Testis (tissue), 2 donors: ENCODE measurements at regions not wholly inside any gene's neighbourhood (a gene's known extent, or its start where the extent isn't known, plus 50 kb on each side); places are given as distances from the start of the nearest gene placed in this dataset.

ENCODE experiments used
- DNase-seq: peaks from one replicate; pipeline ENCODE4 v3.0.0-alpha.2; 2019
- H3K27ac ChIP-seq, 2 donors: fragments of 200-600 bp; sonication (generic); one replicate each; pipeline ENCODE4 v1.5.1; 2019
- H3K27me3 ChIP-seq: fragments of 200-600 bp; sonication (generic); one replicate; pipeline ENCODE4 v1.5.1; 2019
- H3K36me3 ChIP-seq: fragments of 200-600 bp; sonication (generic); one replicate; pipeline ENCODE4 v1.5.1; 2017; ENCODE audit warnings: low read depth; ENCODE audit errors: missing control alignments
- H3K4me1 ChIP-seq: fragments of 200-600 bp; sonication (generic); one replicate; pipeline ENCODE4 v1.5.1; 2019
- H3K4me3 ChIP-seq, 2 donors: fragments of 200-600 bp; sonication (generic); one replicate each; pipeline ENCODE4 v1.5.1; 2017 to 2019
- H3K9me3 ChIP-seq: fragments of 200-600 bp; sonication (generic); one replicate; pipeline ENCODE4 v1.5.1; 2017
- POLR2A ChIP-seq: fragments of 450-650 bp; IDR thresholded peaks from one replicate; pipeline ENCODE4 v1.6.1; 2017; ENCODE audit warnings: antibody characterized with exemption, mild to moderate bottlenecking, moderate library complexity
- WGBS, 2 donors: methylation state at CpG; one replicate each; pipeline ENCODE4 v1.1.5; 2018; 5-methylcytosine and 5-hydroxymethylcytosine counted together
- intact Hi-C: fragments of 100-400 bp; cut with DNase I; formaldehyde crosslinking; loops from one replicate; pipeline ENCODE4 v1.15.1; 2023; ENCODE audit warnings: low total_unique reads
- TF ChIP-seq, protein P1 (sequence below), 3 experiments: fragments of 450-650 bp in 2 of 3; fragments of 200-600 bp in 1 of 3; sonication (generic) in 1 of 3; IDR thresholded peaks; one replicate each; pipeline ENCODE4 v1.5.1; 2016 to 2019; ENCODE audit warnings: antibody characterized with exemption in 3 of 3, mild to moderate bottlenecking in 2 of 3, moderate library complexity in 1 of 3

DNA sequence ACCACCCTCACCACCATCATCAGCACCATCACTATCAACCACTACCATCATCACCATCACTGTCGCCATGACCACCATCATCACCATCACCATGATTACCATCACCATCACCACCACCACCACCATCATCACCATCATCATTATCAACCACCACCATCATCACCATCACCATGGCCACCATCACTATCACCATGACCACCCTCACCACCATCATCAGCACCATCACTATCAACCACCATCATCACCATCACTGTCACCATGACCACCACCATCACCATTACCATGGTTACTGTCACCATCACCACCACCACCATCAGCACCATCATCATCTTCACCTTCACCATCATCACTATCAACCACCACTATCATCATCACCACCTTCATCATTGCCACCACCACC lies 183.4 kb downstream of the SHANK2 start:
- Histone ChIP-seq H3K4me1 (no peaks in the 10 kb centered on the region), H3K9me3 (no peaks in the 10 kb centered on the region), H3K36me3 (no peaks in the 10 kb centered on the region), H3K4me3 (no peak overlapping the region), H3K27me3 (no peaks in the 10 kb centered on the region), H3K27ac (no peak overlapping the region)
- DNase-seq, result no peak
- TF ChIP-seq POLR2A, result no peak
- TF ChIP-seq, protein P1, sequence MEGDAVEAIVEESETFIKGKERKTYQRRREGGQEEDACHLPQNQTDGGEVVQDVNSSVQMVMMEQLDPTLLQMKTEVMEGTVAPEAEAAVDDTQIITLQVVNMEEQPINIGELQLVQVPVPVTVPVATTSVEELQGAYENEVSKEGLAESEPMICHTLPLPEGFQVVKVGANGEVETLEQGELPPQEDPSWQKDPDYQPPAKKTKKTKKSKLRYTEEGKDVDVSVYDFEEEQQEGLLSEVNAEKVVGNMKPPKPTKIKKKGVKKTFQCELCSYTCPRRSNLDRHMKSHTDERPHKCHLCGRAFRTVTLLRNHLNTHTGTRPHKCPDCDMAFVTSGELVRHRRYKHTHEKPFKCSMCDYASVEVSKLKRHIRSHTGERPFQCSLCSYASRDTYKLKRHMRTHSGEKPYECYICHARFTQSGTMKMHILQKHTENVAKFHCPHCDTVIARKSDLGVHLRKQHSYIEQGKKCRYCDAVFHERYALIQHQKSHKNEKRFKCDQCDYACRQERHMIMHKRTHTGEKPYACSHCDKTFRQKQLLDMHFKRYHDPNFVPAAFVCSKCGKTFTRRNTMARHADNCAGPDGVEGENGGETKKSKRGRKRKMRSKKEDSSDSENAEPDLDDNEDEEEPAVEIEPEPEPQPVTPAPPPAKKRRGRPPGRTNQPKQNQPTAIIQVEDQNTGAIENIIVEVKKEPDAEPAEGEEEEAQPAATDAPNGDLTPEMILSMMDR (IDR thresholded peaks at IDR 0.05), result no peak
- WGBS, 2 donors, result 83 to 100% methylated on average over 1 of the region's 1 CpG
- intact Hi-C loops, result no loop called here

DNA sequence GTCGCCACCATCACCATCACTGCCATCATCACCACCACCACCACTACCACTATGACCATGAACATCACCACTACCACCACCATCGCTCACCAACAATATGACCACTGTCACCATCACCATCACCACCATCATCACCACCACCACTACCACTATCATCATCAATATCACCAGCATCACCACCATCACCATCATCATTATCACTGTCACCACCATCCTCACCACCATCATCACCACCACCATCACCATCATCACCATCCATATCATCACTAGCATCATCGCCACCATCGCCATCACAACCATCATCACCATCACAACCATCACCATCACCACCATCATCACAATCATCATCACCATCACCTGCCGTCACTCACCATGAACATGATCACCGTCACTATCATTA lies 184.6 kb downstream of the SHANK2 start:
- DNase-seq, result no peak
- Histone ChIP-seq H3K4me3 (no peak overlapping the region), H3K9me3 (no peaks in the 10 kb centered on the region), H3K4me1 (no peaks in the 10 kb centered on the region), H3K27me3 (no peaks in the 10 kb centered on the region), H3K36me3 (no peaks in the 10 kb centered on the region), H3K27ac (no peak overlapping the region)
- intact Hi-C loops, result no loop called here
- TF ChIP-seq, protein P1 (IDR thresholded peaks at IDR 0.05), result no peak
- TF ChIP-seq POLR2A, result no peak
- 98% methylated on average over 6 of the region's 6 CpGs for WGBS, 2 donors

DNA sequence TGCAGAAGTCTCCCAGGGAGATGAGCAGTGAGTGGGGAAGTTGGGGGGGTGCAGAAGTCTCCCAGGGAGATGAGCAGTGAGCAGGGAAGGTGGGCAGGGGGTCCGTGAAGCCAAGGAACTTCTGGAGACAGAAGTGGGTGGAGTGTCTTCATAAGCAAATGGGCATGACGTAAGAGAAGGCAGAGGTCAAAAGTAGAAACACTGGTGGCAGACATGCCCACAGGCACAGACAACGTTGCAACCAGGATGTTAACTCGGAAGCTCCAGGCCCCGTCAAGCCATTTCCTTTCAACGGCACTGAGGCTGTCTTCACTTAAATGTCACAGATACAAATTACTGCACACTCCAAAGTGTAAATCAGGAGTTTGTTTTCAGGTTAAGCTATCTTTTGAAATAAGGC lies 186.1 kb downstream of the SHANK2 start:
- H3K27me3 ChIP-seq, result no peaks in the 10 kb centered on the region
- H3K9me3 ChIP-seq, result no peaks in the 10 kb centered on the region
- 60 to 78% methylated on average over 6 of the region's 6 CpGs for WGBS, 2 donors
- H3K36me3 ChIP-seq, result no peaks in the 10 kb centered on the region
- H3K4me3 ChIP-seq, result no peak overlapping the region
- no peaks in the 10 kb centered on the region for H3K4me1 ChIP-seq
- no peak overlapping the region for H3K27ac ChIP-seq
- DNase-seq, result no peak
- intact Hi-C loops, result no loop called here
- TF ChIP-seq POLR2A, result no peak
- TF ChIP-seq, protein P1 (IDR thresholded peaks at IDR 0.05), result no peak

DNA sequence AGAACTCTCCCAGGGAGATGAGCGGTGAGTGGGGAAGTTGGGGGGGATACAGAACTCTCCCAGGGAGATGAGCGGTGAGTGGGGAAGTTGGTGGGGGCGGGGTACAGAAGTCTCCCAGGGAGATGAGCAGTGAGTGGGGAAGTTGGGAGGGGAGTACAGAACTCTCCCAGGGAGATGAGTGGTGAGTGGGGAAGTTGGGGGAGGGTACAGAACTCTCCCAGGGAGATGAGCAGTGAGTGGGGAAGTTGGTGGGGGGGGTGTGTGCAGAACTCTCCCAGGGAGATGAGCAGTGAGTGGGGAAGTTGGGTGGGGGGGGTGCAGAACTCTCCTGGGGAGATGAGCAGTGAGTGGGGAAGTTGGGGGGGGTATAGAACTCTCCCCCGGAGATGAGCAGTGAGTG lies 186.5 kb downstream of the SHANK2 start:
- intact Hi-C loops, result no loop called here
- DNase-seq, result no peak
- Histone ChIP-seq H3K9me3 (no peaks in the 10 kb centered on the region), H3K27me3 (no peaks in the 10 kb centered on the region), H3K27ac (no peak overlapping the region), H3K36me3 (no peaks in the 10 kb centered on the region), H3K4me1 (no peaks in the 10 kb centered on the region), H3K4me3 (no peak overlapping the region)
- WGBS, 2 donors, result 58 to 80% methylated on average over 3 of the region's 4 CpGs
- TF ChIP-seq, protein P1 (IDR thresholded peaks at IDR 0.05), result no peak
- no peak for TF ChIP-seq POLR2A

GRCh38 chr11:71064702-71065515 lies 187.5 kb downstream of the SHANK2 start:
- Histone ChIP-seq H3K4me3 (no peak overlapping the region), H3K9me3 (no peaks in the 10 kb centered on the region), H3K36me3 (no peaks in the 10 kb centered on the region), H3K27me3 (no peaks in the 10 kb centered on the region), H3K4me1 (no peaks in the 10 kb centered on the region), H3K27ac (no peak overlapping the region)
- DNase-seq, result no peak
- no peak for TF ChIP-seq POLR2A
- TF ChIP-seq, protein P1 (IDR thresholded peaks at IDR 0.05), result no peak
- intact Hi-C loops, result no loop called here
- 71% methylated on average over 18 of the region's 18 CpGs for WGBS, 2 donors
